HG02870 (cell line): ENCODE measurements at regions not wholly inside any gene's neighbourhood (a gene's known extent, or its start where the extent isn't known, plus 50 kb on each side); places are given as distances from the start of the nearest gene placed in this dataset.

Experiments
- ATAC-seq: cut with Tn5 transposase; IDR thresholded peaks from one replicate; pipeline ENCODE4 v1.9.1; 2021; ENCODE audit warnings: mild to moderate bottlenecking, moderate library complexity; ENCODE audit not compliant: unreplicated experiment

DNA sequence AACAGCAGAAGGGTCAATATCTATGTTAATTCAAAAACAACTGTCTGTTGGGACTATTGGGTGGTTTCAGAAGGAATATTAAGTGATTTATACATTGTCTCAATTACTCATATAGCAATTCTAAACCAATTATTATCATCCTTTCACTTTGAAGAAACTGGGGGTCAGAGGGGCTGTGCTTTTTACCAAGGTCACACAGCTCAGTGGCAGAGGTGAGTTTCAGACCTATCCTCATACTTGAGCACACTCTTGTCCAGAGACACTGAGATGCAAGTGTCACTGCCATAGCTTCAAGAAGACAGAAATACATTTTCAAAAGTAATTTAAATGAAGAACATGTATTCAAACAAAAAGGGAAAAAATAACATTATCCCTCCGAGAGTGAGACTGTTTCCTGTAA lies 195.3 kb downstream of the ARL4A start:
- ATAC-seq = no peak

DNA sequence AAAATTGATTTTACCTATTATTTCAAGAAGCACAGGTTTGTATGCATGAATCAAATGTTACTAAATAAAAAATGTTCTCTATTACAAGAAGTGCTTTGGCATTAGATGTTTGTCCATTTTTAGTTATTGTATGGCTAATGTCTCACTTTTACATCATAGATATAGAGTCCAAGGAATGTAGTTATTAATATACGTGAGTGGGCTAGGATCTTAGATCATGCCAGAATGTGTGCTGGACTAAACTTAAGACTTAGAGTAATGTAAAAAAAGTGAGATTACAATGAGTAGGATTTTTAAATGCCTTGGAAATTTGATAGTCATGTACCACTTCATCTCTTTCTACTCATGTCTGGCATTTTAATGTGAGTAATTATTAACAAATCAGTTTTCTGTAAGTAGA lies 196.6 kb downstream of the ARL4A start:
- no peak for ATAC-seq

DNA sequence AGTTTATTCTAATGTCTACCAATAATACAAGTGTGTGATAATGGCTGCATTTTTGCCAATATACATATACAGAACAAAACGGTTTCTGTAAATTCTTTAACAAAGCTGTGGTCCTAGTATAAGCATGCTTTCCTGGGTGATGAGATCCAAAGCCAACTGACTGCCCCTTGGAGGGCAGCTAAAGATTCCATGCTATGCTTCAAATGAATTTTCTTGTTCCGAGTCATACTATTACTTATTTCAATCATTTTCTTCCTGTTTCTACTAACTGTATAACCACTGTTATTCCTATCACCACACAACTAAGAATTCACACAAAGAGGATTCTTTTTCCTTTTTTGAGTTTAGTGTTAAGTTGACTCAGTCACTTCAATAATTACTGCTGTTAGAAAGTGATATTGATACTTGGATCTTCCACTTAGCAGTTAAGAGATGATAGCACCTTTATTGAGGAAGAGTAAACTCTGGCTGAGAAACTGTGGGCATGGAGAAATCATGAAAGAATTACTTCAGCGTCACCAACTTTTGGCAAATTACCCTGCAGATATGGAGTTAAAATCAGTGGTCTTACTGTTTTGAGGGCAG lies 197.5 kb downstream of the ARL4A start:
- ATAC-seq = no peak

DNA sequence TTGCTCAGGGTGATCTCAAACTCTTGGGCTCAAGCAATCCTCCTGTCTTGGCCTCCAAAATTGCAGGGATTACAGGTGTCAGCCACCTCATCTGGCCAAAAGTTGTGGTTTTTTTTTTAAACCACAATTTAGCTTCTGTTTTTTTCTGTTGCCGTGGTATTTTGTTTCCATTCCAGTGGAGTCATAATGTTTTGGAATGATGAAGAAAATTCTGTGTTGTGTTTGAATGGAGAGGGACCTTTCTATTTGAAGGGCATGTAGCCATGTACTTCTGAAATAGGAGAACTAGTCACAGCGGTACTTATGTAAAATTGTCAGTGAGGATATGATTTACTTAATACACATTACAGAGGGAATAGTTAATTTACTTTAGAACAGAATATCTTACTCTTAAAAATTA lies 201.3 kb downstream of the ARL4A start:
- no peak for ATAC-seq

DNA sequence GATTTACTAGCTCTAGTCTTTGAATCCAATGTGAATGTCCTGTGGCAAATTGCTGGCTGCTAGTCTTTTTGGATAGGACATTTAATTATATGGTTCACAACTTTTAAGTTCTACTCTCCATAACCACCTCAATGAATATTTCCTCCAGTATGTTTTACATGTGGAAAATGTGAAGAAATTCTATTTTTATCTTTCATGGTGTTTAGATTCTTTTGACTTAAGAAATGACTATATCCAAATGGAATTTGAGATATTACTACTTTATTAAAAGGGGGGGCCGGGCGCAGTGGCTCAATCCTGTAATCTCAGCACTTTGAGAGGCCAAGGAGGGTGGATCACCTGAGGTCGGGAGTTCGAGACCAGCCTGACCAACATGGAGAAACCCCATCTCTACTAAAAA lies 202.0 kb downstream of the ARL4A start:
- no peak for ATAC-seq

DNA sequence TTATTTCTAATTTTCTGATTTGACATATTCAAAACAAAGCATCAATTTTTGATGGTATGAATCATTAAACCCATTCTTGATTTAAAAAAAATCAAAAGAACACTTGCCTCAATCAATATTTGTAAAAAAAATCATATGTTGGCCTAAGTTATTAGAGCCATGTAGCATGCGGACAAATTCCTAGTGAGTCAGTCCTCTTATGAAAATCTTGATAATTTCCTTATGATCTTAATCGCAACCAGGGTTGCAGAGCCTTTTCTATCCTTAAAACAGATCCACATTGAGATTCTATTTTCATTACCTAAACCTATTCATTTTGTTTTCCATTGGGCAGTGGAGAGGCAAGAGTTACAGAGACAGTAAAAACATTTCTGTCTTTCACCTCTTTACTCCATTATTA lies 203.2 kb downstream of the ARL4A start:
- no peak for ATAC-seq

DNA sequence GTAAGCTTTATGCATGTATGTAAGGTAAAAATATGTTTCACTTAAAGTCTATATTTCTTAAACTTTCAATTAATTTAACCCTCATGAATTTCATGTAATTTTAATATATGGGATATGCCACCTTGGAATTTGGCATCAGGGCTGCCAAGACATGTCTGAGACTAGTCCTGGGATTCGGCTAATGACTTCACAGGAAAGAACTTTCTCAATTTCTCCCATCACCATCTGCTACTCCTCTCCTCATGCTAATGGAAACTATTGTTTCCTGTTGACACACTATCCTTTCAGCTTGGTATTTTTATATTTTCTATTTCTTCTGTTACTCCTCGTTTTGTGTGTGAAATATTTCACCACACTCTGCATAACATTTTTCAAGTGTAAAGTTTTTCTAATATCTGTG lies 205.9 kb downstream of the ARL4A start:
- ATAC-seq = no peak

DNA sequence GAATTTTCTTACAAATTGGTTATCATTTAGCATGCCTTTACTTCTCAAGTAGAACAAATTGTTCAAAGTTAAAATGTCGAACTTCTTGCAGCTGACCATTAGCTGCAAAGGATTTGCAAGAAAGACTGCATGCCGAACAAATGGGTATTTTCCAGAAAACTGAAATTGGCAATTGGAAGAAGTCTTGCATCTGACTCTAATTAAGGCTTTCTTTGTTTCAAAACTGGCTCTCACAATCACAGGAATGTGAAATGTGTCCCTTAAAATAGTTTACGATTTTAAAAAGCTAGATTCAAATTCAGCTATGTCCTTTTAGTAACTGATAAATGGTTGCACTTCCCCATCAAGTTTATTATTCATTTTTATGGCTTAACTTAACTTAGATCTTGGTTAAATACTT lies 207.9 kb downstream of the ARL4A start:
- ATAC-seq = no peak

DNA sequence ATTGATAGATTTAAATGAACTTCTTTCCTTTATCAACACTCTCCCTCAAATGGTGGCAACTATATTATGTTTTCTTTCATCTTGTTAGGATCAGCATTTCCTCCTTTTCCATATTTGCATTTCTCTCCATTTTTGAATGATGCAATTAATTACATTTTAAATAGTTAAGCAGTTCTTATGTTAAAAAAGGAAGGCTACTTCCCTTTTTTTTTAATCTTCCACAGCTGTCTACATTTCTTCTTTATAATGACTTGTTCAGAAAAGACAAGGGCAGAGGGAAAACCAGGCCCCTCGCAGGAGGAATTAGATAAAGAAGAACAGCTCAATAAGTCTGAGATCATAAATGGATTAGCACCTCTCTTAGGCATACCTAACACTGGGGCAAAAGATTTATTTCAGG lies 208.9 kb downstream of the ARL4A start:
- ATAC-seq = no peak

DNA sequence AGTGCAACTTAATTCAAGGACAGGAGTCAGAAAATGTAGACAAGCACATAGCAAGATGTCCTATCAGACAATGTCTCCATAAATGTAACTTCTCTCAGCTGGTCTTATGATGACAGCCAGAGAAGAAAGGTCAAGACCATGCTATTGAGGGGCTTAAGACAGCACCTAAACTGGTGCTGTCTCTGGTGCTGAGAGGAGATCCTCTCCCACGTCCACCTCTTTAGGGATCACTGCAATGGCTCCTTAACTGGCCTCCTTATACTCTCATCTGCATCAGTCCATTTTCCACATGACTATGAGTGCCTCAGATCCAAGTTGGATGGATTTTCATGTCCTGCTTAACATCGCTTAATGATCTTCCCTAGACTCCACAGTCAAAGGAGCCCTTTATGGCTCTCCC lies 210.6 kb downstream of the ARL4A start:
- no peak for ATAC-seq

DNA sequence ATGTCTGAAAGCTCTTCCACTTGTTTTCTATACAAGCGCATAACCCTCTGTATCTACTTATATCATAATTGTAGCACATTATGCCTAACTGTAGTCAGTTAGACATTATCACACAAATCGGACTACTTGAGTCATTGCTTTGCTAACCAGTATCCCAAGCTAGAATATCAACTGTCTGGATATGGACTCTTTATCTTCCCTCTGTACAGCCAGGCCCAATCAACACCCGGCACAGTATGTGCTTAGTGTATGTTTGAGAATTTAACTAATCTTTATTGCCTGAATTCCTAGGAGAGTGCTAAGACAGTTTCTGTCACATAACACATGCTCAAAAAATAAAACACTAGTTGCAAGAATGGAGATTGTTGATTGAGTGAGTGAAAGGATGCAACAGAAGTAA lies 211.2 kb downstream of the ARL4A start:
- ATAC-seq = no peak

DNA sequence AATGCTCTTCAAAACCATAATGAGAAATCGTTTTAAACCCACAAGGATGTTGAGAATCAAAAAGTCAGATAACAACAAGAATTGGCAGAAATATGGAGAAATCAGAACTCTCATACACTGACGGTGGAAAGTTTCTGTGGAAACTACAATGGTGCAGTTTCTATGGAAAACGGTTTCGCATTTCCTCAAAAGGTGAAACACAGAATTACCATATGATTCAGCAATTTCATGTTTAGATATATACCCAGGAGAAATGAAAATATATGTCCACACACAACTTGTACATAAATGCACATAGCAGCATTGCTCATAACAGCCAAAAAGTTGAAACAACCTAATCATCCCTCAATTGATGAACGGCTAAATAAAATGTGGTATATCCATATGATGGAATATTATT lies 218.2 kb downstream of the ARL4A start:
- no peak for ATAC-seq

DNA sequence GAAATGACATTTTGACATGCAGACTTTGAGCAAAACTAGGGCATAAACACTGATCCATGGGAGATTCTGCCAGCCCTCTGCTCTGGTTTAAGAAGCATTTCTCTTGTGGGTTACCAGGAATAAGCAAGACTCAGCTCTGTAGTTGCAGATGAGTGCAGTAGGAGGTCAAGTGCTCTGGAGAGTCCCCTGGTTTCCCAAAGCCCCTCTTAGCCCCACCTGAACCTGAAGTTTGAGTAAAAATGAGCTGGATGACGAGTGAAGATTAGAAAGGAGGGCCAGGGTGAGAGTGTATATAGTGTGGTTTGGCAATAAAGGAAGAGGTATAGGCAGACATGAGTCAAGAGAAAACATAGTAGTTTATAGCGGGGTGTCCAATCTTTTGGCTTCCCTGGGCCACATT lies 220.3 kb downstream of the ARL4A start:
- ATAC-seq = peak; percentile 56

DNA sequence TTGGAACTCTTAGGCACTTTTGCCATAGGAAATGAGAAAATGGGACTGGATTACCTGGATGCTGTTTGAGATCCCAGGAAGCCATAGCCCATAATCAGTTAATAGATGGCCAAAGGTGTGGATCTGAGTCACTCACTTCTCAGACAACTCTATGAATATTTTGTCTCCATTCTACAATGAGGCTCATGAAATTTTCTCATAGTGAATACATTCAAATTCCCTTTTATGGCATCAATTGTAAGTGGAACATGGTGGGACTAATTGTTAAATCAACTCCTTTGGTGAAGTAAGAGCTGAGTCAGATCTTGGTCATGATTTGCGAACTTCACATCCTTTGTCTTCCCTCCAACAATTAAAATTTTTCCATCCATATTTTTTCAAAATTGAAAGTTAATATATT lies 222.1 kb downstream of the ARL4A start:
- ATAC-seq = no peak

DNA sequence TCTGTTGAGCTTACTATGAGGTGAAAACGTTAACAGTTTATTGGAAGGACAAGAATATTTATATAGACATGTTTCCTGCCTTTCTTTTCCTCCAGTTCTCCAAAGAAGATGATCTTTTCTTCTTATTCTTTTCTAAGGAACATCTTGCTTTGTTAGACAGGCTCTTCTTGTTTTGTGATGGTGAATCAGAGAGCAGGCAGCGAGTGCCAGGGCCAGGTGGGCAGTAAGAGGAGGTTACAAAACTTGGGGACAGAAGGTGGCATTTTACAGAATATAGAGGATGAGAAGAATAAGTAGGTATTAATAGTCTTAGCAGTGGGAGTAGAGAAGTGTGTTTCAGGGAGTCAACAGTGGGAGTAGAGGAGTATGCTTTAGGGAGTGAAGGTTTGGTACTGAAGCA lies 223.6 kb downstream of the ARL4A start:
- no peak for ATAC-seq

DNA sequence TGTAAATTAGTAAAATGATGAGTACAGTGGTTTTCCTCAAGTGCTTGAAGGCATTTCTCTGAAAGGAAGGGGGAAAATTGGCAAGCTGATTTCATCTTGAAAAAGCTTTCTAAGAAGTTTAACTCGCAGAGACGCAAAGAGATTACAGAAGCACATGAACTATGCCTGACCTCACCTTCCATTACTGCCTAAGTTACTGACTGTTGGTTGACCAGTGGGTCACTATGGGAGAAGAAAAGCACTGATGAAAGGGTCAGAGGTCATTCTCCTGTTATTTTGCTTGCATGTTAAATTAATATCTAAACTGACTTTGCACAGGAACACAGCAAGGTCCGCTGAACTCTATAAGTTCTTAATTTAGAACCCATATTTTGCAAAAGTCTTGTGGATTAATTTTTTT lies 225.6 kb downstream of the ARL4A start:
- ATAC-seq = no peak

DNA sequence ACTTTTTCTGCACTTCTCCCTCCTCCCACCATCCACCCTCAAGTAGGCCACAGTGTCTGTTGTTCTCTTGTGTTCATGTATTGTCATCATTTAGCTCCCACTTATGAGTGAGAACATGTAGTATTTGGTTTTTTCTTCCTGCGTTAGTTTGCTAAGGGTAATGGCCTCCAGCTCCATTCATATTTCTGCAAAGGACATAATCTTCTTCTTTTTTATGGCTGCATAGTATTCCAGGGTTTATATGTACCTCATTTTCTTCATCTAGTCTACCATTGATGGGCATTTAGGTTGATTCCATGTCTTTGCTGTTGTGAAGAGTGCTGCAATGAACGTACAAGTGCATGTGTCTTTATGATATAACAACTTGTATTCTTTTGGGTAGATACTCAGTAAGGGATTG lies 230.4 kb downstream of the ARL4A start:
- no peak for ATAC-seq

DNA sequence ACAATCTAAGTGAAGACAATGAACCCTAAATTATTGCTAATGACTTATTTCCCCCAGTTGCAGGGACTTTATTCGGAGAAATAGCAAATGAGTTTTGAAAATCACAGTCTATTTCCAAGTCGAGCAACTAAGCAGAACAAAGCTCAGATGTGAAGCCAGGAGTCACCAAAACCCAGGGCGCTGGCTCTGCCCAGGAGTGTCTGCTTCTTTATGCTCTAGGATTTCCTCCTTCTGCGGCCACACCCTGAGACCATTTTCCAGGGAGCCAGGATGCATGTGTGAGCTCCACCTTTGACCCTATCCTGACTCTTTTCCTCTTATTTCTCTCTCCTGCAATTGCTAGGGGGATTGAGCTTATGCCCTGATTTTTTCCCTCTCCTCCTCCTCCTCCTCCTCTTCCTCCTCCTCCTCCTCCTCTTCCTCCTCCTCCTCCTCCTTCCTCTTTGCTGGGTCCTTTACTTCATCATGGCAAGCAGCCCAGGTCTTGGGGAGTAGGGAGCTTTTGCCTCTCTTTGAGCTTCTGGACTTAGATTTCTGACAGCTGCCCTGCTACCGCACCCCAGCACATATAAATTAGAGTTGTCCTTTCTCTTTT lies 234.4 kb downstream of the ARL4A start:
- no peak for ATAC-seq

DNA sequence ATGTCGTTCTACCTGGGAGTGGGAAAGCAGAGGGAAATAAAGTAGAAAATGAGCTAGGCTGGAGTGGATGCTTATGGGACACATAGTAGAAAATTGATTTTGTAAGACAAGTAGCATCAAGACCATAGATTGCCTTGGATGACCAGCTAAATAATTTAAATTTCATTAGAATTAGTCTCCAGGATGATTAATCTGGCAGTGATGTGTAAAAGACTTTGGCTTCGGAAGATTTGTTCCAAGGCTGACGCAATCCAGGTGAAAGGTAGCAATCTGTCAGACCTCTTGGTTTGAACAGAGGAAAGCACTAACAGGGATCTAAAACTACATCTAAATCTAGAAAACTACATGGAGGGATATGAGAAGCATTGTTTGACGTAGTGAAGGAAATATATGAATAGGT lies 236.5 kb downstream of the ARL4A start:
- ATAC-seq = no peak

DNA sequence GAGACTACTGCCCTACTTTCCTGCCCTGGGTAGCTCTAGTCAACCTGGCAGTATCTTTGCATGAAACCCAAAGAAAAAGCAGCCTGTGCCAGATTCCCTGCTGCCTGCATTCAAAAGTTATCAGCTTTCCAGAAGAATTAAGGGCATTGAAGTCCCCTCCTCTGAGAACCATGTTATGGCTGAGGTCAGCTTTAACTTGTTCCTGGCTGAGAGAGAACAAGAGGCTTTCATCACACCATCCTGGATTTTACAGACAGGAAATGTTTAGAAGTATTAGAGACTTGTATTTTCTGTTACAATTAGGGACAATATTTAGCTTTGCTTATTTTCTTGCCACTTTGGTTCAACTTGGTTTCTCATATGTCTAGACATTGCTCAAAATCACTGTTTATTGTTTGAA lies 238.8 kb downstream of the ARL4A start:
- ATAC-seq = no peak

DNA sequence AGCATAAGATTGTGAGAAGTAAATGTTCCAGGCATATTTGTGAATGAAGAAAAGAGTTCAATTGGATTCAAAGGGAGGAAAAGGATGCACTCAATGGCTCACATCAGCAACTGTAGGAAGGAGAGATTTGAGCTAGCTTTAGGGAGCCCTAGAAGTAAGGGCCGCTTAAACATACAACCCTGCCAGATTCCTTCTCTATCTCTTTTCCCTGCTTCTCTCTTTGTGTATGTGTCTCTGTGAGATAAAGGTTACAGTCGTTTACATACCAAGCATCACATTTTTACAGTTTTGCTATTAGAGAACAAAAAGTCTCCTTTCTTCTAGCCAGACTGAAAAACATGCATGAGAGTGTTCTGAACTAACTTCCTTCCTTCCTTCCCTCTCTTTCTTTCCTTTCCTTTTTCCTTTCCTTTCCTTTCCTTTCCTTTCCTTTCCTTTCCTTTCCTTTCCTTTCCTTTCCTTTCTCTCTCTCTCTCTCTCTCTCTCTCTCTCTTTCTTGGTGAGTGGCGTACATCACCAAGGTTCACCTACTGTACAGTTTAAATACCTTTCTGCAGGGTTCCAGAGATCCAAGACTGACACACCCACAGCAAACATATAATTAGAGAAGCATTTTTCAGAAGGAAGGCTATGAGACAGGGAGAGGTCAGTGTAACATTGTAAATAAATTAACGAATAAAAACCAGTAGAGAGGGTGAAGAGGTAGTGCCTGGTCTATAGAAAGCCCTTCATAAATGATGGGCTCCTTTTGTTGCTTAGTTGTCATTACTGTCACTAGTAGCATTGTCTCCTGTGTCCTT lies 240.4 kb downstream of the ARL4A start:
- no peak for ATAC-seq

DNA sequence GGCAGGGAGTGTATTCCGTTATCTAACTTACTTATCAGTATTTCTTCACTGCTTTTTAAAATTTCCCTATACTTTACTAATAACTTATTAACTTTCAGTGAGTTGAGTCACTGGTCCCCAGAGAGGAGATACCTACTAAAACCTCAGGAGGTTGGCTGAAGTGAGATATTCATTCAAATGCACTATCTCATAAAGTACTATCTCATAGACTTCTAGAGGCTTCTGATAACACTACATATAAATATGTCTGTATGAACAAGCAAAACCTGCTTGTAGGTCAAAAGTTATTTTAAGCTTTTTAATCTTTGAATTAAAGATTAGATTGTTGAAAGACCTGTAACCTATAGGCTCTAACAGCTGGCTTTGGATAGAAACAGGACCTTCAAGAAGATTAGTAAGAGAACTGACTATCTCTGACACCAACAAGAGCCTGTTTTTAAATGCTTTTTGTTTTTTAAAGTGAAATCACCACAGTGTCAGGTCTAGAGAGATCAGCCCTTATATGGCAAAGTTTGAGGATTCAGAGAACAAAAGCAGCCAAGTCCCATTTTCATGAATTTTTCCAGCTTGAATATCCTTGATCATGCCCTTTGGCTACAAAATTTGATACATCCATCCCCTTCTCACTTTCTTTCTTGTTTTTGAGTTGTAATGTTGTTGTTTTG lies 242.2 kb downstream of the ARL4A start:
- no peak for ATAC-seq
